ENCODE measurements at regions not wholly inside any gene's neighbourhood (a gene's known extent, or its start where the extent isn't known, plus 50 kb on each side); places are given as distances from the start of the nearest gene placed in this dataset.
"Not testable (repeated sequence)": the region's sequence is repeated elsewhere in the genome, so short reads cannot be mapped to it uniquely, and the experiment has no call there.

DNA sequence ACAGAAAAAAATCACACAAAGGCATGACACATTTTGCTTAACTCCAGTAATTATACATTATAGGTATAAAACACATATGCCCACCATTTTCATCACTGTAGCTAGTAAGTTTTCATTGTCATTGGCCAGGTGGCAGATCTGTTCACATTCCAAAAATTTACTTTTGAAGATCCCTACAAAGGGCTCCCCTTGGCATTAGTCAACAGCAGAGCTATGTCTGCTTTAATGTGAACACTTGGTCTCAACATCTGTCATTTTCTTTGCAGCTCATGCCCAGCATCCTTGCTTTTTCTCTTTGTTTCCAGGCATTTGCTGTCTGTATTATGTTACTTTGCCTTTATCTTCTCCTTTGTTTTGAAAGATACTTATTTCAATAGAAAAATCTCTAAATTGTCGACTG lies 519.1 kb upstream of the FOXG1 start:
- Mint-ChIP-seq H3K27ac (no peak overlapping the region), H3K9me3 (peaks cover 53% of the 10 kb centered on the region), H3K27me3 (ENCODE audit: low read depth) (no peaks in the 10 kb centered on the region), H3K4me3 (no peak overlapping the region), H3K4me1 (ENCODE audit: low read depth) (no peaks in the 10 kb centered on the region), H3K36me3 (ENCODE audit: low read depth) (no peaks in the 10 kb centered on the region)
- no peak for DNase-seq (ENCODE audit: low spot score)

DNA sequence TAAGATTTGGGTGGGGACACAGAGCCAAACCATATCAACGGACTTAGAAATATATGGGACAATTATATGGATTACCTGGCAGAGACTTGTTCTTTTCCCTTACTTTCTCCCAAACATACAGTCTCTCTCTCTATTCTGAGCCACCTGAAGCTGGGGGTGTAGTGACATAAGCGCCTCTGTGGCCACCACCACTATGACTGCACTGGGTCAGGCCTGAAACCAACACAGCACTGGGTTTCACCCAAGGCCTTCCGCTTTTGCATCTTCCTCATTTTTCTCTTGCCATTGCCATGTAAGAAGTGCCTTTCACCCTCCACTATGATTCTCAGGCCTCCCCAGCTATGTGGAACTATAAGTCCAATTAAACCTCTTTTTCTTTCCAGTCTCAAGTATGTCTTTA lies 514.5 kb upstream of the FOXG1 start:
- H3K27ac Mint-ChIP-seq; H3K36me3 Mint-ChIP-seq (ENCODE audit: low read depth); H3K4me1 Mint-ChIP-seq (ENCODE audit: low read depth); DNase-seq (ENCODE audit: low spot score); H3K4me3 Mint-ChIP-seq; H3K27me3 Mint-ChIP-seq (ENCODE audit: low read depth): not testable (repeated sequence)
- peaks cover 60% of the 10 kb centered on the region for H3K9me3 Mint-ChIP-seq

DNA sequence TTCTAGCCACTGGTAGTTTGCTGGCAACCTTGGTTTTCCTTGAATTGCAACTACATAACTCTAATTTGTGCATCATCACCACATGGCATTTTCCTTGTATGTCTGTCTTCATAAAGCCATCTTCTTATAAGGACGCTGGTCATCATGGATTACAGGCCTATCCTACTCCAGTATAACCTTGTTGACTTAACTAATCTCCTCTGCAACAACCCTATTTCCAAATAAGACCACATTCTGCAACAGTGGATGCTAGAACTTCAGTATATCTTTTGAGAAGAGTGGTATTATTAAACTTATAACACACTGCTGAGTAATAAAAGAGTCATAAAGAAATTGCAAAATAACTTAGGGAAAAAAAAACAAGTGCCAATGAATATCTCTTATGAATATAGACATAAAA lies 511.8 kb upstream of the FOXG1 start:
- no peaks in the 10 kb centered on the region for H3K27me3 Mint-ChIP-seq (ENCODE audit: low read depth)
- no peak overlapping the region for H3K4me3 Mint-ChIP-seq
- DNase-seq (ENCODE audit: low spot score): no peak
- no peaks in the 10 kb centered on the region for H3K4me1 Mint-ChIP-seq (ENCODE audit: low read depth)
- H3K36me3 Mint-ChIP-seq (ENCODE audit: low read depth): no peaks in the 10 kb centered on the region
- peaks cover 44% of the 10 kb centered on the region for H3K9me3 Mint-ChIP-seq
- H3K27ac Mint-ChIP-seq: no peak overlapping the region

DNA sequence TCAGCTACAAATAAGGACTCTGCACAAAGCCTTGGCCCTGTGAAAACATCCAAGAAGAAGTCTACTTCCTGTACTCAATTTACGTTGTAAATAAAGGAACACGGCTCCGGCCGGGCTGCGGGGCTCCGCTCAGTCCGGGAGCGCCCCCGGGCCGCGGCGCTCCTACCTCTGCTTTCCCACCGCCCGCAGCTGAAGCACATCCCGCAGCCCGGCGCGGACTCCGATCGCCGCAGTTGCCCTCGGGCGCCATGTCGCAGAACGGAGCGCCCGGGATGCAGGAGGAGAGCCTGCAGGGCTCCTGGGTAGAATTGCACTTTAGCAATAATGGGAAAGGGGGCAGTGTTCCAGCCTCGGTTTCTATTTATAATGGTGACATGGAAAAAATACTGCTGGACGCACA lies 502.3 kb upstream of the FOXG1 start:
- no peak overlapping the region for H3K4me3 Mint-ChIP-seq
- no peaks in the 10 kb centered on the region for H3K4me1 Mint-ChIP-seq (ENCODE audit: low read depth)
- no peak for DNase-seq (ENCODE audit: low spot score)
- no peaks in the 10 kb centered on the region for H3K27me3 Mint-ChIP-seq (ENCODE audit: low read depth)
- no peak overlapping the region for H3K27ac Mint-ChIP-seq
- peaks cover 43% of the 10 kb centered on the region for H3K9me3 Mint-ChIP-seq
- H3K36me3 Mint-ChIP-seq (ENCODE audit: low read depth): no peaks in the 10 kb centered on the region

DNA sequence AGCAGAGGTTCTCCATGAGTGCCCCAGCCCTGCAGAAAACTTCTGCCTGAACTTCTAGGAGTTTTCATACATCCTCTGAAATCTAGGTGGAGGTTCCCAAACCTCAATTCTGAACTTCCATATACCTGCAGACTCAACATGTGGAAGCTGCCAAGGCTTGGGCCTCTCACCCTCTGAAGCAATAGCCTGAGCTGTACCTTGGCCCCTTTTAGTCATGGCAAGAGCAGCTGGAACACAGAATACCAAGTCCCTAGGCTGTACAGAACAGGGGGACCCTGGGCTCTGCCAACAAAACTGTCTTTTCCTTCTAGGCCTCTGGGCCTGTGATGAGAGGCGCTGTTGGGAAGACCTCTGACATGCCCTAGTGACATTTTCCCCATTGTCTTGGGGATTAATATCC lies 494.3 kb upstream of the FOXG1 start:
- no peak overlapping the region for H3K27ac Mint-ChIP-seq
- DNase-seq (ENCODE audit: low spot score): no peak
- H3K4me1 Mint-ChIP-seq (ENCODE audit: low read depth): no peaks in the 10 kb centered on the region
- H3K36me3 Mint-ChIP-seq (ENCODE audit: low read depth): no peaks in the 10 kb centered on the region
- no peak overlapping the region for H3K4me3 Mint-ChIP-seq
- no peaks in the 10 kb centered on the region for H3K27me3 Mint-ChIP-seq (ENCODE audit: low read depth)
- H3K9me3 Mint-ChIP-seq: peaks cover 71% of the 10 kb centered on the region

DNA sequence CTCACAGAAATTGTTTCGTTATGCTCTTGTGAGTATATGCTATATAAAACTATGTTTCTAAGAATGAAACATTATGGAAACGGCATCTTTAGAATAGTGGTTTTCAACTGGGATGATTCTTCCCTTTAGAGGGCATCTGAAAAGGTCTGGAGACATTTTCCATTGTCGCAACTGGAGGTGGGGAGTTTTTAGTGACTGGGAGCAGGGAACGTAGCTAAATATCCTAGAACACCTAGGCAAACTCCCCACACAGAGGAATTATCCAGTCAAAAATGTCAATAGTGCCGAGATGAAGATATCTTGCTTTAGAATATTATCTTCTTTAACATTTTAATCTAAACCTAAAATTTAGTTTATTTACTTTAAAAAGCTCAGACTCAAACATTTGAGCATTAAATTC lies 486.1 kb upstream of the FOXG1 start:
- no peaks in the 10 kb centered on the region for H3K4me1 Mint-ChIP-seq (ENCODE audit: low read depth)
- no peak overlapping the region for H3K27ac Mint-ChIP-seq
- H3K9me3 Mint-ChIP-seq: peaks cover 48% of the 10 kb centered on the region
- no peaks in the 10 kb centered on the region for H3K36me3 Mint-ChIP-seq (ENCODE audit: low read depth)
- DNase-seq (ENCODE audit: low spot score): no peak
- no peak overlapping the region for H3K4me3 Mint-ChIP-seq
- no peaks in the 10 kb centered on the region for H3K27me3 Mint-ChIP-seq (ENCODE audit: low read depth)

DNA sequence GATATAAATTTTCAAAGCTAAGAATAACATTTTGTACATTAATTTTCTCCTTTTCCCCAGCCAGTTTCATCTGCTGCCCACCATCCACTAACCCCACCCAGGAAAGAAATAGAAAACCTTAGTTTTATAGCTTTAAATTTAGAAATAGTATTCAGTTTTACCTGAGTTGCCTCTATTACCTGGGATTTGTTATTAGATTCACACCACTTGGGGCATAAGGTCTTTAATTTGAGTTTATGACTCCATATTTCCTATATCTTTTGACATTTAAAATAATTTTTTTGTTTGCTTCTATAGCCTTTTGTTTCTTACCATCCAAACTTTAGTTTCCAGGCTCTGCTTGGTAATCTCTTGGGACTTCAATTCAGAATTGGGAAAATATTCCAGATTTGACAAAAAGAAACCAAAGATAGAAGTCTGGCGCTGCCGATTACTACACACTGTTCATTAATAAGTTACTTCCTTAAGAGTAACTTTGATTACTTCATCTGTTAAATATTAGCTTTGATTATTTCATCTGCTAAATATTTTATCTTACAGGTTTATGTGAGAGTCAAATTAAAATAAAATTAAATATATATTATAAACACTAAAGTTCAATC lies 485.5 kb upstream of the FOXG1 start:
- no peaks in the 10 kb centered on the region for H3K4me1 Mint-ChIP-seq (ENCODE audit: low read depth)
- H3K36me3 Mint-ChIP-seq (ENCODE audit: low read depth): no peaks in the 10 kb centered on the region
- no peaks in the 10 kb centered on the region for H3K27me3 Mint-ChIP-seq (ENCODE audit: low read depth)
- DNase-seq (ENCODE audit: low spot score): no peak
- H3K27ac Mint-ChIP-seq: no peak overlapping the region
- H3K4me3 Mint-ChIP-seq: no peak overlapping the region
- H3K9me3 Mint-ChIP-seq: peaks cover 42% of the 10 kb centered on the region

DNA sequence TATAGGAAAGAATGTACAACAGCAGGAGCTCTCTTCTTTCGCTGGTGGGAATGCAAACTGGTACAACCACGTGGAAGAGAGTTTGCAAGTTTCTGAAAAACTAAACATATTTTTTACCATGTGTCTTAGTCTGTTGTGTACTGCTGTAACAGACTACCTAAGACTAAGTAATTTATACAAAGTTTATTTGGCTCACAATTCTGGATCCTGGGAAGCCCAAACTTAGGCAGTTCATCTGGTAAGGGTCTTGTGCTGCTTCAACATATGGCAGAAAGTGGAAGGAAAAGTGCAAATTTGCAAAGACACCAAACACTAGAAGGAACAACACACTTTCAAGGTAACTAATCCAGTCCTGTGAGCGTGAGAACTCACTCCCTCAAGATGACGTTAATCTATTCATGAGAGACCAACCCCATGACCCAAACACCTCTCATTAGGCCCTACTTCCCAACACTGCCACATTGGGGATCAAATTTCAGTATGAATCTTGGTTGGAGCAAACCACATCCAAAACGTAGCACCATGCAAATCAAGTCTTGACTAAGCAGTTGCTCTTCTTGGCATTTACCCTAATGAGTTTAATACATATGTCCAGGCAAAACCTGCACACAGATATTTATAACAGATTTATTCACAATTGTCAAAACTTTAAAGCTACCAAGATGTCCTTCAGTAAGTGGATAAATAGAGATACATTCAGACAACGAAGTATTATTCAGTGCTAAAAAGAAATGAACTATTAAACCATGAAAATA lies 481.9 kb upstream of the FOXG1 start:
- H3K4me3 Mint-ChIP-seq: no peak overlapping the region
- no peaks in the 10 kb centered on the region for H3K27me3 Mint-ChIP-seq (ENCODE audit: low read depth)
- no peaks in the 10 kb centered on the region for H3K4me1 Mint-ChIP-seq (ENCODE audit: low read depth)
- no peaks in the 10 kb centered on the region for H3K36me3 Mint-ChIP-seq (ENCODE audit: low read depth)
- H3K9me3 Mint-ChIP-seq: peaks cover 34% of the 10 kb centered on the region
- no peak overlapping the region for H3K27ac Mint-ChIP-seq
- DNase-seq (ENCODE audit: low spot score): no peak

DNA sequence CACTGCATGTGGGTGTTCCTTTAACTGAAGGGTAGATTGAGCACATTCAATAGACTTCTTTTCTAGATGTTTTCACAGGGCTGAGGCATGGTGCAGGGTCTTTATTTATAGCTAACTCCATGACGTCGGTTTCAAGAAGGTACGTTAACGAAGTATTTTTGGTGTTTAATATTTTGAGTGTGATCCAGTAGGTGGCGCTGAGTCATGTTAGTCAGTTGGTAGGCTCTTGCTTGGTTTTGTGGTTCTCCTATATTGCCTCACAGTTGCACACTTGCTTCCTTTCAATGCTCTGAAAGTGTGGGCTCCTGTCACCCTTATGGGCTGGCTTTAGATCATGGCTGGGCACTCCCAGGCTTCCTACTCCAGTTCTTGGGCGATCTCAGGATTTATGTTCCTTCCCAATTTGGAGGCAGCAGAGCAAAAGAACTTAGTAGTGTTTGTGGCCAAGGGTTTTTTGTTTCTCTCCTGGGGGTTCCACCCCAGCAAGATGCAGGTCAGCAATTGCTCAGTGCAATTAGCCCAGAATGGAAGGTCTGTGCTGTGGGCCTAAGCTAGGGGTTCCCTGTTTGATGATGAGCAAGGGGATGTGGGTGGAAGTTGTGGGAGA lies 471.6 kb upstream of the FOXG1 start:
- peaks cover 2% of the 10 kb centered on the region for H3K36me3 Mint-ChIP-seq (ENCODE audit: low read depth)
- no peak for DNase-seq (ENCODE audit: low spot score)
- no peaks in the 10 kb centered on the region for H3K27me3 Mint-ChIP-seq (ENCODE audit: low read depth)
- H3K4me1 Mint-ChIP-seq (ENCODE audit: low read depth): no peaks in the 10 kb centered on the region
- peaks cover 63% of the 10 kb centered on the region for H3K9me3 Mint-ChIP-seq
- H3K4me3 Mint-ChIP-seq: no peak overlapping the region
- H3K27ac Mint-ChIP-seq: no peak overlapping the region

DNA sequence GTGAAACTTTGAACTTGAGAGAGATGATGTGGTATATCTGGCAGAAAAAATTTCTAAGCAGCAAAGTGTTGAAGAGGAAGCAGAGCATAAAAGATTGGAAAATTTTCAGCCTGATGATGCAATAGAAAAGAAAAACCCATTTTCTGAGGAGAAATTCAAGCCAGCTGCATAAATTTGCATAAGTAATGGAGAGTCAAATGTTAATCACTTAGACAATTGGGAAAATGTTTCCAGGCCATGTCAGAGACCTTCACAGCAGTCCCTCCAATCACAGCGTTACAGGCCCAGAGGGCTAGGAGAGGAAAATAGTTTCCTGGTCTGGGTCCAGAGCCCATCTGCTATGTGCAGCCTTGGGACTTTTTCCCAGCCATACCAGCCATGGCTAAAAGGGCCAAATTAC lies 469.0 kb upstream of the FOXG1 start:
- no peaks in the 10 kb centered on the region for H3K27me3 Mint-ChIP-seq (ENCODE audit: low read depth)
- H3K4me1 Mint-ChIP-seq (ENCODE audit: low read depth): no peaks in the 10 kb centered on the region
- peaks cover 53% of the 10 kb centered on the region for H3K9me3 Mint-ChIP-seq
- H3K27ac Mint-ChIP-seq: no peak overlapping the region
- no peak overlapping the region for H3K4me3 Mint-ChIP-seq
- no peak for DNase-seq (ENCODE audit: low spot score)
- H3K36me3 Mint-ChIP-seq (ENCODE audit: low read depth): peaks cover 2% of the 10 kb centered on the region

DNA sequence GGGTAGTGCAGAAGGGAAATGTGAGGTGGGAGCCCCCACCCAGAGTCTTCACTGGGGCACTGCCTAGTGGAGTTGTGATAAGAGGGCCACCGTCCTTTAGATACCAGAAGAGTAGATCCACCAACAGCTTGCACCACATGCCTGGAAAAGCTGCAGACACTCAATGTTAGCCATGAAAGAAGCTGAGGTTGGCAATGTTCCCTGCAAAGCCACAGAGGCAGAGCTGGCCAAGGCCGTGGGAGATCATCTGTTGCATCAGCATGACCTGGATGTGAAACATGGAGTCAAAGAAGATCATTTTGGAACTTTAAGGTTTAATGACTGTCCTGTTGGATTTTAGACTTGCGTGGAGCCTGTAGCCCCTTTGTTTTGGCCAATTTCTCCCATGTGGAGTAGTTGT lies 468.4 kb upstream of the FOXG1 start:
- no peak for DNase-seq (ENCODE audit: low spot score)
- peaks cover 56% of the 10 kb centered on the region for H3K9me3 Mint-ChIP-seq
- H3K27ac Mint-ChIP-seq: no peak overlapping the region
- H3K27me3 Mint-ChIP-seq (ENCODE audit: low read depth): no peaks in the 10 kb centered on the region
- H3K36me3 Mint-ChIP-seq (ENCODE audit: low read depth): peaks cover 2% of the 10 kb centered on the region
- no peak overlapping the region for H3K4me3 Mint-ChIP-seq
- H3K4me1 Mint-ChIP-seq (ENCODE audit: low read depth): no peaks in the 10 kb centered on the region

DNA sequence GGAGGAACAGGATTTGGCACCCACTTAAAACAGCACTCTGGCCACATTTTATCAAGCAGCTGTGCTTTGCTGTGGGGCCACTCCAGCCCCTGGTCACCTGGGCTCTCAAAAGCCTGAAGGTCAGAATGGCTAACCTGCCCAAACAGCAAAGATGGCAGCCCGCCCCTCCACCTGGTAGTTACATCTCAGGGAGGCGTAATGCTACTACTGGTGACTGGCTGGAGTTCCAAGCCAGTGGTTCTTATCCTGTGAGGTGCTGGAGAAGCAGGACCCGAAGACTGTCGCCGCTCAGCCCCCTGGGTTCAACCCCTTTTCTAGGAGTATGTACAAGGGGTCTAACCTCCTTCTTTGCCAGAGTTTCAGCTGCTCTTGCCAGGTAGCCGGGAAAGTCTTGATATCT lies 467.4 kb upstream of the FOXG1 start:
- Mint-ChIP-seq H3K4me3 (no peak overlapping the region), H3K27me3 (ENCODE audit: low read depth) (no peaks in the 10 kb centered on the region), H3K4me1 (ENCODE audit: low read depth) (no peaks in the 10 kb centered on the region), H3K27ac (no peak overlapping the region), H3K36me3 (ENCODE audit: low read depth) (peaks cover 2% of the 10 kb centered on the region), H3K9me3 (peaks cover 53% of the 10 kb centered on the region)
- no peak for DNase-seq (ENCODE audit: low spot score)

DNA sequence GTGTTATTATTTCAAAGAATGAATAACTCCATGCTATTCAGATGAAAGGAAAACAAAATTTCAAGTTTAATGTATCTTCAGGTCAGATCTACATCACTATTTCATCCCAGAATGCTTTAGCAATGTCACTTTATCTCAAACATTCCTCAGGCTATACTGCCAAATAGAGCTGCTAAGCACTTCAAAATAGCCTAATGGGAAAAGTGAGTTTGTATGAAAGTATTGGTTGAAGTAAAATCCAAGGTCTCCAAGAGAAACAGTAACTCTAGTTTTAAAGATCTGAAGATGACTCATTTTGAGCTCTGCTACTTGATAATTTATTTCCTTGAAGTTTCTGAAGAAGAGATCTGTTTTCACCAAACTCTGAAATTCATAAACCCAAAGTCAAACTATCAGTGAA lies 466.2 kb upstream of the FOXG1 start:
- Mint-ChIP-seq H3K27me3 (ENCODE audit: low read depth) (no peaks in the 10 kb centered on the region), H3K36me3 (ENCODE audit: low read depth) (peaks cover 2% of the 10 kb centered on the region), H3K9me3 (peaks cover 43% of the 10 kb centered on the region), H3K4me1 (ENCODE audit: low read depth) (no peaks in the 10 kb centered on the region), H3K4me3 (no peak overlapping the region), H3K27ac (no peak overlapping the region)
- DNase-seq (ENCODE audit: low spot score): no peak

DNA sequence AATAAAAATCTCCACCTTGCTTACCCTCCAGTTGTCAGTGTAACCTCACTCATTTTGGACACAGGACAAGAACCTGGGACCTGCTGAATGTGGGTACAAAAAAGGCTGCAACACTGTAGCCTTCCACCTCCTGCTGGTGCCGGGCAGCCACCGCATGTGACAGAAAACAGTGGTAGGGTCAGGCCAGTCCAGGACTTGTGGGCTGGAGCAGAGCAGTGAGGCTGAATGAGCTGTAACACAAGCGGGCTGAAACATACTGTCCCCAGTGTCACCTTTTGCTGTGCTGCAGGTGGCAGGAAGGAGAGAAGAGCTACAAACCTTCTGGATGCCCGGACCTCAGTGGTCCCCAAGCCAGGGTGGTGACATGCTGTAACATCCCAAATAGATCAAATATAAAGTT lies 465.4 kb upstream of the FOXG1 start:
- no peaks in the 10 kb centered on the region for H3K4me1 Mint-ChIP-seq (ENCODE audit: low read depth)

More for the DNA sequence above, 465.4 kb upstream of the FOXG1 start:
- Mint-ChIP-seq H3K36me3 (ENCODE audit: low read depth) (peaks cover 2% of the 10 kb centered on the region), H3K27ac (no peak overlapping the region), H3K27me3 (ENCODE audit: low read depth) (no peaks in the 10 kb centered on the region), H3K4me3 (no peak overlapping the region), H3K9me3 (peaks cover 43% of the 10 kb centered on the region)
- no peak for DNase-seq (ENCODE audit: low spot score)
